ENCODE measurements at regions not wholly inside any gene's neighbourhood (a gene's known extent, or its start where the extent isn't known, plus 50 kb on each side); places are given as distances from the start of the nearest gene placed in this dataset.

DNA sequence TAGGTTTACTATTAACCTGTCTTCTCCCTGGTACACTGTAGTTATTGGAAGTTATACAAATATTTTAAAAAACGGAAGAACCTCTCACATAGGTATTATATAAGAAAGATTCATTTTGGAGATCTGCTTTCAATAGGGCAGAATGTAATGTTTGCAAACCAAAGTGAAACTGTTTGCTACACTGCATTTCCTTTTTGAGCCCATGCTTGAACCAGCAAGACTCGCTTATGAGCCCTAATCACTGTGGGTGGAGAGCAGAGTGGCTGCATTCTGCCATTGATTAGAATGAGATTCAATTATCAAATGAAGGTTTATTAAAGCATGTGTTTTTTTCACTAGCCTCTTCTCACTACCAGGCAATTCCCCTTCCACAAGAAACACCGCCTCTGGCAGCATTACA lies 589.7 kb downstream of the CDH11 start:
- Histone ChIP-seq H3K36me3 (ENCODE audit: insufficient read depth, low read depth, low read length) (no peaks in the 10 kb centered on the region), H3K27me3 (ENCODE audit: insufficient read depth, low read length) (no peaks in the 10 kb centered on the region), H3K4me3 (ENCODE audit: low read length) (no peak overlapping the region)

GRCh38 chr16:64531401-64531800 lies 590.5 kb downstream of the CDH11 start:
- Histone ChIP-seq H3K27me3 (ENCODE audit: insufficient read depth, low read length) (no peaks in the 10 kb centered on the region), H3K9me3 (ENCODE audit: insufficient read depth, low read depth, low read length) (no peaks in the 10 kb centered on the region), H3K27ac (ENCODE audit: low read length) (no peak overlapping the region), H3K9ac (ENCODE audit: low read depth, low read length) (no peak overlapping the region), H3K4me1 (ENCODE audit: insufficient read depth, low read length) (peaks cover 9% of the 10 kb centered on the region), H3K4me3 (ENCODE audit: low read length) (no peak overlapping the region), H3K36me3 (ENCODE audit: insufficient read depth, low read depth, low read length) (no peaks in the 10 kb centered on the region)

More for the DNA sequence above, 589.7 kb downstream of the CDH11 start:
- Histone ChIP-seq H3K9ac (ENCODE audit: low read depth, low read length) (no peak overlapping the region), H3K27ac (ENCODE audit: low read length) (no peak overlapping the region), H3K9me3 (ENCODE audit: insufficient read depth, low read depth, low read length) (no peaks in the 10 kb centered on the region), H3K4me1 (ENCODE audit: insufficient read depth, low read length) (peaks cover 9% of the 10 kb centered on the region)

DNA sequence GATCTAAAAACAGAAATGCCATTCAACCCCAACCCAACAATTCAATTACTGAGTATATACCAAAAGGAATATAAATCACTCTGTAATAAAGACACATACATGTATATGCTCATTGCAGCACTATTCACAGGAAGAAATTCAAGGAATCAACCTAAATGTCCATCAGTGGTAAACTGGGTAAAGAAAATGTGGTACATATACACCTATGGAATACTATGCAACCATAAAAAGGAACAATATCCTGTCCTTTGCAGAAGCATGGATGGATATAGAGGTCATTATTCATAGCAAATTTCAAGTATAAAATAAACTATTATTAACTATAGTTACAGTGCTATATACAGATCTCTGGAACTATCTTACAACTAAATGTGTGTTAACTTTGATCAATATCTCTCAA lies 599.3 kb downstream of the CDH11 start:
- Histone ChIP-seq H3K27me3 (ENCODE audit: insufficient read depth, low read length) (no peaks in the 10 kb centered on the region), H3K4me1 (ENCODE audit: insufficient read depth, low read length) (no peaks in the 10 kb centered on the region), H3K27ac (ENCODE audit: low read length) (no peak overlapping the region), H3K4me3 (ENCODE audit: low read length) (no peak overlapping the region), H3K36me3 (ENCODE audit: insufficient read depth, low read depth, low read length) (no peaks in the 10 kb centered on the region), H3K9me3 (ENCODE audit: insufficient read depth, low read depth, low read length) (no peaks in the 10 kb centered on the region), H3K9ac (ENCODE audit: low read depth, low read length) (no peak overlapping the region)

DNA sequence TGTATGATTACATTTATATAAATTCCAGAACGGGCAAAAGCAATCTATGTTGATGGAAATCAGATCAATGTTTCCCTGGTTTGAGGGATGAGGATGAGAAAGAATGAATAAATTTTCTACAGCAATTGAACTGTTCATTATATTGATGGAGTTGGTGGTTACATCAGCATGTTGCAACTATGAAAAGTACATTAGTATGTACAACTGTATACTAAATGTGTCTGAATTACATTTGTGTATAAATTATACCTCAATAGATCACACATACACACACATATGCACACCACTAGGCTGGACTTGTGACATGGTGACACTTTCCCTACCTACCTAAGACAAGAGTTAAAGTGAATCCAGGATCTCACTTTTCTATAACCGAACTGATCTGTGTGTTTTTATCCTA lies 608.0 kb downstream of the CDH11 start:
- no peak overlapping the region for H3K27ac ChIP-seq (ENCODE audit: low read length)
- no peaks in the 10 kb centered on the region for H3K27me3 ChIP-seq (ENCODE audit: insufficient read depth, low read length)
- H3K4me3 ChIP-seq (ENCODE audit: low read length): no peak overlapping the region
- H3K9me3 ChIP-seq (ENCODE audit: insufficient read depth, low read depth, low read length): no peaks in the 10 kb centered on the region
- H3K4me1 ChIP-seq (ENCODE audit: insufficient read depth, low read length): no peaks in the 10 kb centered on the region
- H3K9ac ChIP-seq (ENCODE audit: low read depth, low read length): no peak overlapping the region
- H3K36me3 ChIP-seq (ENCODE audit: insufficient read depth, low read depth, low read length): no peaks in the 10 kb centered on the region

DNA sequence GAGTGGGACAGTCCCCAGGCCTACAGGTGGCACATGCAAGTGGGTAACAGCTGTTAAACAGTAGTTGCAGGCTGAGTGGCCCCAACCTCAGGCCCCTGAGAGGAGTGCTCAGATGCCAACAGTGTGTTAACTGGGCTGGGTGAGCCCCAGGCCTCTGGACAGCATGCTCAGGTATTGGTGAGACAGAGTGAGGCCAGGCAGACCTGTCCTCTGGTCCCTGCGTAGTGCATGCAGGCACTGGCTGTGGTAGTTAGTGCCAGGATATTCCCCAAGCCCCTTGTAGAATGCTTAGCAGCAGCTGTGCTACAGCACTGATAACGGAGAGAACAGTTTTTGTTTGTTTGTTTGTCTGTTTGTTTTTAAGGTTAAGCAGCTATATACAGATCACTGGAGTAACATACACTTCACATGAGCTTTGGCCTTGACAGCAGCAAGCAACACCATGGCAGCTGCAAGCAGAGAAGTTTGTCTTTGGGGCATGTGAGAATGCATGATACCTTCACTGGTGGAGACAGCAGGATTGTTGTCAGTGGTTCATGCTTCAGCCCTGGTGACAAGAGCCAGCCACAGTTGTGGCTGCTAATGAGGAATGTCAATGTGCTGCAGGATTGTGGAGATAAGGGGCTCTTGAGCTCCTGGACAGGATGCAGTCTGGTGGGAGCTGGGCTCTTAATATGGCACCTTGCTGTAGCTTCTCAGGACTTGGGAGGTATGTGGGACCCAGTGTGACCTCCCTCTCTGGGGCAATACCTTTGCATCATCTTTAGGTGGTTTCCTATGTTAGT lies 614.4 kb downstream of the CDH11 start:
- Histone ChIP-seq H3K4me3 (ENCODE audit: low read length) (no peak overlapping the region), H3K9ac (ENCODE audit: low read depth, low read length) (no peak overlapping the region), H3K27me3 (ENCODE audit: insufficient read depth, low read length) (no peaks in the 10 kb centered on the region), H3K36me3 (ENCODE audit: insufficient read depth, low read depth, low read length) (no peaks in the 10 kb centered on the region), H3K9me3 (ENCODE audit: insufficient read depth, low read depth, low read length) (no peaks in the 10 kb centered on the region), H3K4me1 (ENCODE audit: insufficient read depth, low read length) (no peaks in the 10 kb centered on the region), H3K27ac (ENCODE audit: low read length) (no peak overlapping the region)

DNA sequence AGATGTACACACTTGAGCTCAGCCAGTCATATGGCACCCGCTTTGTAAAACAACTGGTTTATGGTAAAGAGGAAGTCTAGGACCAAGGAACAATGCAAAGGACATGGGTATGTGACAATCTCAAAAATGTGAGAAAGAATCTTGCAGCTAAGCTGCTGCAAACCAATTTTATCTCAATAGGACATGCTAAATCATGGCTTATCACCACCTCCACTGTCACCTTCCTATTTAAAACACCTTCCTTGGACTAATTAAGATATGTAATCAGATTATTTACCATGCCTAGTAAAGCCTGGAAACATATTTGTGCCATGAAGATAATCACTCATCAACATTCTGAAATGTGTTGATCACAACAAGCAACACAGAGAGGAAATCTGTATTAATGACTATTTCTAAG lies 622.7 kb downstream of the CDH11 start:
- no peaks in the 10 kb centered on the region for H3K27me3 ChIP-seq (ENCODE audit: insufficient read depth, low read length)
- no peaks in the 10 kb centered on the region for H3K4me1 ChIP-seq (ENCODE audit: insufficient read depth, low read length)
- H3K4me3 ChIP-seq (ENCODE audit: low read length): no peak overlapping the region
- H3K9me3 ChIP-seq (ENCODE audit: insufficient read depth, low read depth, low read length): no peaks in the 10 kb centered on the region
- no peak overlapping the region for H3K9ac ChIP-seq (ENCODE audit: low read depth, low read length)
- H3K27ac ChIP-seq (ENCODE audit: low read length): no peak overlapping the region
- H3K36me3 ChIP-seq (ENCODE audit: insufficient read depth, low read depth, low read length): no peaks in the 10 kb centered on the region

- no peak overlapping the region for H3K27ac ChIP-seq (ENCODE audit: low read length)
- H3K4me1 ChIP-seq (ENCODE audit: insufficient read depth, low read length): no peaks in the 10 kb centered on the region
- H3K27me3 ChIP-seq (ENCODE audit: insufficient read depth, low read length): no peaks in the 10 kb centered on the region
- H3K9ac ChIP-seq (ENCODE audit: low read depth, low read length): no peak overlapping the region
- H3K9me3 ChIP-seq (ENCODE audit: insufficient read depth, low read depth, low read length): no peaks in the 10 kb centered on the region
- no peak overlapping the region for H3K4me3 ChIP-seq (ENCODE audit: low read length)
- no peaks in the 10 kb centered on the region for H3K36me3 ChIP-seq (ENCODE audit: insufficient read depth, low read depth, low read length)
Observed at GRCh38 chr16:64498363-64498762, 623.5 kb downstream of the CDH11 start.

- Histone ChIP-seq H3K4me1 (ENCODE audit: insufficient read depth, low read length) (no peaks in the 10 kb centered on the region), H3K36me3 (ENCODE audit: insufficient read depth, low read depth, low read length) (no peaks in the 10 kb centered on the region), H3K4me3 (ENCODE audit: low read length) (no peak overlapping the region)
Observed at GRCh38 chr16:64493709-64494108, 628.2 kb downstream of the CDH11 start.

GRCh38 chr16:64489449-64489848 lies 632.4 kb downstream of the CDH11 start:
- H3K27me3 ChIP-seq (ENCODE audit: insufficient read depth, low read length): no peaks in the 10 kb centered on the region
- H3K9me3 ChIP-seq (ENCODE audit: insufficient read depth, low read depth, low read length): no peaks in the 10 kb centered on the region
- H3K9ac ChIP-seq (ENCODE audit: low read depth, low read length): no peak overlapping the region
- H3K36me3 ChIP-seq (ENCODE audit: insufficient read depth, low read depth, low read length): no peaks in the 10 kb centered on the region
- no peak overlapping the region for H3K4me3 ChIP-seq (ENCODE audit: low read length)
- H3K27ac ChIP-seq (ENCODE audit: low read length): no peak overlapping the region
- H3K4me1 ChIP-seq (ENCODE audit: insufficient read depth, low read length): no peaks in the 10 kb centered on the region

More at GRCh38 chr16:64493709-64494108, 628.2 kb downstream of the CDH11 start:
- Histone ChIP-seq H3K9me3 (ENCODE audit: insufficient read depth, low read depth, low read length) (no peaks in the 10 kb centered on the region), H3K27ac (ENCODE audit: low read length) (no peak overlapping the region), H3K9ac (ENCODE audit: low read depth, low read length) (no peak overlapping the region), H3K27me3 (ENCODE audit: insufficient read depth, low read length) (no peaks in the 10 kb centered on the region)

GRCh38 chr16:64486561-64486960 lies 635.3 kb downstream of the CDH11 start:
- Histone ChIP-seq H3K27ac (ENCODE audit: low read length) (no peak overlapping the region), H3K9ac (ENCODE audit: low read depth, low read length) (no peak overlapping the region), H3K4me1 (ENCODE audit: insufficient read depth, low read length) (0 out of 2 replicates have a peak, but pooled peaks cover 4% of the 10 kb centered on the region), H3K36me3 (ENCODE audit: insufficient read depth, low read depth, low read length) (no peaks in the 10 kb centered on the region), H3K9me3 (ENCODE audit: insufficient read depth, low read depth, low read length) (no peaks in the 10 kb centered on the region), H3K27me3 (ENCODE audit: insufficient read depth, low read length) (no peaks in the 10 kb centered on the region), H3K4me3 (ENCODE audit: low read length) (no peak overlapping the region)

GRCh38 chr16:64481497-64481896 lies 640.4 kb downstream of the CDH11 start:
- no peak overlapping the region for H3K27ac ChIP-seq (ENCODE audit: low read length)
- 0 out of 2 replicates have a peak, but pooled peaks cover 4% of the 10 kb centered on the region for H3K4me1 ChIP-seq (ENCODE audit: insufficient read depth, low read length)
- no peaks in the 10 kb centered on the region for H3K36me3 ChIP-seq (ENCODE audit: insufficient read depth, low read depth, low read length)
- H3K4me3 ChIP-seq (ENCODE audit: low read length): no peak overlapping the region
- no peaks in the 10 kb centered on the region for H3K27me3 ChIP-seq (ENCODE audit: insufficient read depth, low read length)
- H3K9ac ChIP-seq (ENCODE audit: low read depth, low read length): no peak overlapping the region
- no peaks in the 10 kb centered on the region for H3K9me3 ChIP-seq (ENCODE audit: insufficient read depth, low read depth, low read length)

- Histone ChIP-seq H3K27ac (ENCODE audit: low read length) (no peak overlapping the region), H3K4me1 (ENCODE audit: insufficient read depth, low read length) (0 out of 2 replicates have a peak, but pooled peaks cover 4% of the 10 kb centered on the region), H3K9me3 (ENCODE audit: insufficient read depth, low read depth, low read length) (no peaks in the 10 kb centered on the region), H3K27me3 (ENCODE audit: insufficient read depth, low read length) (no peaks in the 10 kb centered on the region), H3K9ac (ENCODE audit: low read depth, low read length) (no peak overlapping the region), H3K36me3 (ENCODE audit: insufficient read depth, low read depth, low read length) (no peaks in the 10 kb centered on the region), H3K4me3 (ENCODE audit: low read length) (no peak overlapping the region)
Observed at GRCh38 chr16:64478252-64478906, 643.5 kb downstream of the CDH11 start.

All from iPS-20b (cell line).